Loucy (cell line): ENCODE measurements at regions not wholly inside any gene's neighbourhood (a gene's known extent, or its start where the extent isn't known, plus 50 kb on each side); places are given as distances from the start of the nearest gene placed in this dataset.

Experiments used
- H2AFZ ChIP-seq: fragments of 200-600 bp; sonication (generic); 2 replicates; pipeline ENCODE4 v1.6.0; 2016; ENCODE audit warnings: antibody characterized with exemption, mild to moderate bottlenecking, low read length, moderate library complexity
- H3F3A ChIP-seq: fragments of 200-600 bp; 2 replicates; pipeline ENCODE4 v1.6.0; 2016; ENCODE audit warnings: antibody characterized with exemption, low read depth, mild to moderate bottlenecking
- H3K27me3 ChIP-seq: fragments of 200-600 bp; sonication (generic); 2 replicates; pipeline ENCODE4 v1.6.1; 2014; ENCODE audit warnings: low read length, mild to moderate bottlenecking; ENCODE audit not compliant: insufficient read depth, poor library complexity, severe bottlenecking
- H3K36me3 ChIP-seq: fragments of 200-600 bp; sonication (generic); 2 replicates; pipeline ENCODE4 v1.6.1; 2016; ENCODE audit warnings: low read length; ENCODE audit not compliant: insufficient read depth
- H3K4me1 ChIP-seq: fragments of 200-600 bp; sonication (generic); 2 replicates; pipeline ENCODE4 v1.5.1; 2014; ENCODE audit warnings: low read length, mild to moderate bottlenecking; ENCODE audit not compliant: insufficient read depth, poor library complexity, severe bottlenecking
- H3K4me2 ChIP-seq: fragments of 200-600 bp; sonication (generic); 2 replicates; pipeline ENCODE4 v1.6.0; 2014; ENCODE audit warnings: antibody characterized with exemption, low read length, low read depth, mild to moderate bottlenecking; ENCODE audit not compliant: poor library complexity, severe bottlenecking
- H3K4me3 ChIP-seq: fragments of 200-600 bp; sonication (generic); 2 replicates; pipeline ENCODE4 v1.5.1; 2014; ENCODE audit warnings: low read length, mild to moderate bottlenecking, mixed read lengths; ENCODE audit not compliant: poor library complexity, severe bottlenecking
- H3K79me2 ChIP-seq: fragments of 200-600 bp; sonication (generic); 2 replicates; pipeline ENCODE4 v1.6.1; 2014; ENCODE audit warnings: low read length; ENCODE audit not compliant: insufficient read depth
- H3K9ac ChIP-seq: fragments of 200-600 bp; sonication (generic); 2 replicates; pipeline ENCODE4 v1.6.0; 2014; ENCODE audit warnings: mild to moderate bottlenecking, low read depth, low read length, moderate library complexity; ENCODE audit not compliant: poor library complexity, severe bottlenecking
- H3K9me2 ChIP-seq: fragments of 200-600 bp; sonication (generic); replicated peaks from 2 replicates; pipeline ENCODE4 v1.6.1; 2016; ENCODE audit warnings: low read depth, low read length, mixed read lengths
- H3K9me3 ChIP-seq: fragments of 200-600 bp; sonication (generic); 2 replicates; pipeline ENCODE4 v1.6.1; 2014; ENCODE audit warnings: mild to moderate bottlenecking, antibody characterized with exemption, low read length, low read depth; ENCODE audit not compliant: insufficient read depth
- H4K20me1 ChIP-seq: fragments of 200-600 bp; sonication (generic); 2 replicates; pipeline ENCODE4 v1.6.0; 2014; ENCODE audit warnings: antibody characterized with exemption, low read length, mild to moderate bottlenecking; ENCODE audit not compliant: insufficient read depth, poor library complexity, severe bottlenecking
- EZH2phosphoT487 ChIP-seq: fragments of 200-600 bp; IDR thresholded peaks from 2 replicates; pipeline ENCODE4 v1.6.1; 2018; ENCODE audit warnings: antibody characterized with exemption, mild to moderate bottlenecking, moderate library complexity, borderline replicate concordance
- TF ChIP-seq, protein P1 (sequence below): fragments of 200-600 bp; sonication (generic); conservative IDR thresholded peaks from 2 replicates; pipeline ENCODE4 v1.5.1; 2014; ENCODE audit warnings: mild to moderate bottlenecking, antibody characterized with exemption, low read length

DNA sequence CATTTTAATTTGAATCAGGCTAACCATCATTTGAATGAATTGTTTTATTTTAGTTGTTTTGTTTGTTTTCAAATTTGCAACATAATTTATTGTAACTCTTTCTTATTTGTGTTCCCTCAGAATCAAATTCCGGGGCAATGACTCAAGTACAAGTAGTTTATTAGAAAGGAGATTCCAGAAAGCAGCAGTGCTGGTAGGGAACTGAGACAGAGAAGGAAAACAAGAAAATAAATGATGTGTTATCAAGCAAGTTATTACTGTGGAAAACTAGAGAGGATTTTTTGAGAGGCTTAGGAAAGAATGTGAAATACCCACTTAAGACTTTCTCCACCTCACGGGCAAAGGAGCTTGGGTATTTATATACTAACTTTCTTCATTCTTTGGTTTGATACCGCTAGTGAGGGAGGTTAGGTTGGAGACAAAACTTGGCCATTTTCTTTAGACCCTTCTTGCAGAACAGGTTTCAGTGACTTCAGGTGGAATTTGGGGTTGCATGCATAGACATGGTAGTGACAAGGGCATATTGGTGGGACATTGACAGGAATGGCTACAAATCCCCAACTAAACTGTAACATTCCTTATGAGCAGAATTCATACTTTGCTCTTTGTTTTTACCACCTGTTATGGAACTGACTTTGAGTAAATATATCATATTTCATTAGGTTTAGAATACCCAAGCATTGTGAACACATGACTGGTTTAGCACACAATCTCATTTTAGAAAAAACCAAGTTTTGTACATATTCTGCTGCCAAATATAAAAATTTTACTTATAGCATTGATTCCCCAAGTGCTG lies 254.3 kb downstream of the ZBBX start:
- H3K36me3 ChIP-seq: no peaks in the 10 kb centered on the region
- H4K20me1 ChIP-seq: no peaks in the 10 kb centered on the region
- H3K79me2 ChIP-seq: no peaks in the 10 kb centered on the region
- TF ChIP-seq EZH2phosphoT487: no peak
- TF ChIP-seq, protein P1, sequence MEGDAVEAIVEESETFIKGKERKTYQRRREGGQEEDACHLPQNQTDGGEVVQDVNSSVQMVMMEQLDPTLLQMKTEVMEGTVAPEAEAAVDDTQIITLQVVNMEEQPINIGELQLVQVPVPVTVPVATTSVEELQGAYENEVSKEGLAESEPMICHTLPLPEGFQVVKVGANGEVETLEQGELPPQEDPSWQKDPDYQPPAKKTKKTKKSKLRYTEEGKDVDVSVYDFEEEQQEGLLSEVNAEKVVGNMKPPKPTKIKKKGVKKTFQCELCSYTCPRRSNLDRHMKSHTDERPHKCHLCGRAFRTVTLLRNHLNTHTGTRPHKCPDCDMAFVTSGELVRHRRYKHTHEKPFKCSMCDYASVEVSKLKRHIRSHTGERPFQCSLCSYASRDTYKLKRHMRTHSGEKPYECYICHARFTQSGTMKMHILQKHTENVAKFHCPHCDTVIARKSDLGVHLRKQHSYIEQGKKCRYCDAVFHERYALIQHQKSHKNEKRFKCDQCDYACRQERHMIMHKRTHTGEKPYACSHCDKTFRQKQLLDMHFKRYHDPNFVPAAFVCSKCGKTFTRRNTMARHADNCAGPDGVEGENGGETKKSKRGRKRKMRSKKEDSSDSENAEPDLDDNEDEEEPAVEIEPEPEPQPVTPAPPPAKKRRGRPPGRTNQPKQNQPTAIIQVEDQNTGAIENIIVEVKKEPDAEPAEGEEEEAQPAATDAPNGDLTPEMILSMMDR: no peak
- H3K27me3 ChIP-seq: no peaks in the 10 kb centered on the region
- H3F3A ChIP-seq: no peaks in the 10 kb centered on the region
- H3K4me3 ChIP-seq: no peak overlapping the region
- H2AFZ ChIP-seq: no peak overlapping the region
- no peaks in the 10 kb centered on the region for H3K4me1 ChIP-seq
- H3K9me2 ChIP-seq: no peaks in the 10 kb centered on the region
- H3K9me3 ChIP-seq: no peaks in the 10 kb centered on the region
- no peak overlapping the region for H3K4me2 ChIP-seq
- H3K9ac ChIP-seq: no peak overlapping the region

DNA sequence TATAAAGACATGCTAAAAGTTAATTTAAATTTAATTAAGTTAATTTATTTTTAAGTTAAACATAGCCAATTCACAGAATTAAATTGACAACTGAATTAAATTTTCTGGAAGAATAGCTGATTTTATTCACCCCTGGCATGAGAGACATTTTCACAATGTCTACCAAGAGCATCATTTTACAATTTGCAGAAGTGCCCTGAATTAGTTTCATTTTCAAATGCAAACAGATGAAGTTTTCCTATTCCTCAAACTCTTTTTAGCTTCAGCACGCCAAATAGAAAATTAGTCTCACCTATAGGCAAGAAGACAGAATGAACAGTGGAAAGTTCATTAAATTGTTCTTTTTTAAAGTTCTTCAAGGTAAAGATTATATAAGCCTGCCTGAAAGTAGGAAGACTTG lies 259.3 kb downstream of the ZBBX start:
- Histone ChIP-seq H3K4me1 (no peaks in the 10 kb centered on the region), H3K9me3 (no peaks in the 10 kb centered on the region), H2AFZ (no peak overlapping the region), H4K20me1 (no peaks in the 10 kb centered on the region), H3K27me3 (no peaks in the 10 kb centered on the region), H3K36me3 (no peaks in the 10 kb centered on the region), H3K9me2 (no peaks in the 10 kb centered on the region), H3K79me2 (no peaks in the 10 kb centered on the region), H3K9ac (no peak overlapping the region), H3K4me3 (no peak overlapping the region), H3K4me2 (no peak overlapping the region), H3F3A (no peaks in the 10 kb centered on the region)
- TF ChIP-seq EZH2phosphoT487: no peak
- TF ChIP-seq, protein P1: no peak

DNA sequence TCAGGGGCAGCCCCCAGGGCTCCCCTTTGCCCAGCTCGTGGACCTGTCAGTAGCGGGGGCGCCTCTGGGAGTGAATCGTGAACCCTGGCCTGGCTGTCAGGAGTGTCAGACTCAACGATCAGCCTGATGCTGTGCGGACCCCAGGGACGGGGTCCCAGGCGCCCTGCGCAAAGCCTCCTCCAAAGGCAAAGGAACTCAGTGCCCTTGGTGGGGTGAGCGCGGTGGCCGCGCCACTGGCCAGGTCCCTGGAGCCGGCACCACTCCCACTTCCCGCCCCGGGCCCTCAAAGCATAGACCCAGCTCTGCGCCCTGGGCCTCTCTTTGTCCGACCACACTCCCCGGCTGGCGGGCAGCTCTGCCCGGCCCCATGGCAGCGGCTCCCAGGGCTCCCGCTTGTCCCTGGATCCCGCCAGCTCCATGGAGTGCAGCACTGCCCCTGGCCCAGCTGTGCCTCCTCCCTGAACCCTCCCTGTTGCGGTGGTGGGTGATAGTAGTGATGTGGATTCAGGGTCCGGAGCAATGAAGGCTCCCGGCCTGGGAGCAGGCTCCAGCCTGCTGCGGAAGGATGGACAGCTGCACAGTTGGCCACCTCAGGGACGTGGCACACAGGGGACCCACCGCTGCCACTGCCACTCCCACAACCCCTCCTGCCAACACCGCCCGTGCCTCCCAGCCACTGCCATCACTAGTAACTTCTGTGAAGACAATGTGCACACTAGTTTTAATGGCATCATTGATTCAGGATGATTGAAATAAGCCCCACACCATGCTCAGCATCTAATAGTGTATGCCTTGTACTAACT lies 263.8 kb downstream of the ZBBX start:
- H3K9me3 ChIP-seq: no peaks in the 10 kb centered on the region
- no peaks in the 10 kb centered on the region for H3K27me3 ChIP-seq
- no peak overlapping the region for H3K4me2 ChIP-seq
- TF ChIP-seq, protein P1: no peak
- TF ChIP-seq EZH2phosphoT487: no peak
- H3K9ac ChIP-seq: no peak overlapping the region
- no peaks in the 10 kb centered on the region for H3K79me2 ChIP-seq
- no peaks in the 10 kb centered on the region for H3K4me1 ChIP-seq
- H2AFZ ChIP-seq: no peak overlapping the region
- no peak overlapping the region for H3K4me3 ChIP-seq
- H3F3A ChIP-seq: no peaks in the 10 kb centered on the region
- H3K36me3 ChIP-seq: no peaks in the 10 kb centered on the region
- no peaks in the 10 kb centered on the region for H3K9me2 ChIP-seq
- H4K20me1 ChIP-seq: no peaks in the 10 kb centered on the region
